HG02870 (cell line): ENCODE measurements at regions not wholly inside any gene's neighbourhood (a gene's known extent, or its start where the extent isn't known, plus 50 kb on each side); places are given as distances from the start of the nearest gene placed in this dataset.
"Not testable (repeated sequence)": the region's sequence is repeated elsewhere in the genome, so short reads cannot be mapped to it uniquely, and the experiment has no call there.

Experiments used
- ATAC-seq: cut with Tn5 transposase; IDR thresholded peaks from one replicate; pipeline ENCODE4 v1.9.1; 2021; ENCODE audit warnings: mild to moderate bottlenecking, moderate library complexity; ENCODE audit not compliant: unreplicated experiment

DNA sequence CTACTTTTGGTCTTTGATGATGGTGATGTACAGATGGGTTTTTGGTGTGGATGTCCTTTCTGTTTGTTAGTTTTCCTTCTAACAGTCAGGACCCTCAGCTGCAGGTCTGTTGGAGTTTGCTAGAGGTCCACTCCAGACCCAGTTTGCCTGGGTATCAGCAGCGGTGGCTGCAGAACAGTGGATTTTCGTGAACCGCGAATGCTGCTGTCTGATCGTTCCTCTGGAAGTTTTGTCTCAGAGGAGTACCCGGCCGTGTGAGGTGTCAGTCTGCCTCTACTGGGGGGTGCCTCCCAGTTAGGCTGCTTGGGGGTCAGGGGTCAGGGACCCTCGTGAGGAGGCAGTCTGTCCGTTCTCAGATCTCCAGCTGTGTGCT is 56.6 kb upstream of the TNFAIP8 start:
- ATAC-seq, result not testable (repeated sequence)

DNA sequence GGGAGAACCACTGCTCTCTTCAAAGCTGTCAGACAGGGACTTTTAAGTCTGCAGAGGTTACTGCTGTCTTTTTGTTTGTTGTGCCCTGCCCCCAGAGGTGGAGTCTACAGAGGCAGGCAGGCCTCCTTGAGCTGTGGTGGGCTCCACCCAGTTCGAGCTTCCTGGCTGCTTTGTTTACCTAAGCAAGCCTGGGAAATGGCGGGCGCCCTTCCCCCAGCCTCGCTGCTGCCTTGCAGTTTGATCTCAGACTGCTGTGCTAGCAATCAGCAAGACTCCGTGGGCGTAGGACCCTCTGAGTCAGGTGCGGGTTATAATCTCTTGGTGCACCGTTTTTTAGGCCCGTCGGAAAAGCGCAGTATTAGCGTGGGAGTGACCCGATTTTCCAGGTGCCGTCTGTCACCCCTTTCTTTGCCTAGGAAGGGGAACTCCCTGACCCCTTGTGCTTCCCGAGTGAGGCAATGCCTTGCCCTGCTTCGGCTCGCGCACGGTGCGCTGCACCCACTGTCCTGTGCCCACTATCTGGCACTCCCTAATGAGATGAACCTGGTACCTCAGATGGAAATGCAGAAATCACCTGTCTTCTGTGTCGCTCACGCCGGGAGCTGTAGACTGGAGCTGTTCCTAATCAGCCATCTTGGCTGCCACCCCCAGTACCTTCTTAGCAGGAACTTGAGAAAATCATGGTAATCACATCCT is 56.1 kb upstream of the TNFAIP8 start:
- not testable (repeated sequence) for ATAC-seq

GRCh38 chr5:119300311-119300670 is 55.5 kb upstream of the TNFAIP8 start:
- no peak for ATAC-seq

DNA sequence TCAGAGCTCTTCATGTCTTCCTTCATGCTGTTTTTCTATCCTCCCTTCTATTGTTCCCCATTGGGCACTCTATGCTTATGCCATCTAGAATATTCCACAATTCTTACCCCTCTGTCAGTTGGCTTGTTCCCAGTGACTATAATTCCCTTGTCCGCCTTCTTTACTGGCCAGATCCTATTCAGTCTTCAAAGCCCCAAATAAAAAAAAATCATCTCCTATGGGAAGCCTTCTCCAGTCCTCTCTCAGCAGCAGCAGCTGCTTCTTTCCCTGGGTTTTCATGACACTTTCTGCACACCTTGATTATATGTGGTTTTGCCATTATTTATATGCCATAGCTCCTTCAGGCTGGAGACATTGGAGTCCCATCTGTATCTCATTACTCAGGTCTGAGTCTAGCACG is 54.6 kb upstream of the TNFAIP8 start:
- ATAC-seq, result no peak

GRCh38 chr5:119301906-119302305 is 53.9 kb upstream of the TNFAIP8 start:
- ATAC-seq, result no peak

DNA sequence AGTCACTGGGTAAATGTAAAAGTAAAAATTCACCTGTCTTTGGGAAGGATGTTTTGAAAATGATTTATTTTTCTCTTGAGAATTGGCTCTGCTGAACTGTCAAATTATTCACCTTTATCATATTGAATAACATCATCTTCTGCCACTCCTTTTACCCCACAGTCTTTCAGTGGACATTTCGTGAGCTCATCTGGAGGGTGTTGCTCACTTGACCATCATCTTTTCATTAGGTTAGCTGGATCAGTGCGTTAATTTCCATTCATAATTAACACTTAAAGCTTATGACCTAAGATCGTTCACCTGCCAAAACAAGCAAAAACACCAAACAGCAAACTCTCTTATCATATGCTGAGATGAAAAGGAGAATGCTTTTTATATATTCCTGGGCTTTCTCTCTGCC is 53.4 kb upstream of the TNFAIP8 start:
- ATAC-seq, result no peak

GRCh38 chr5:119302916-119303897 is 52.6 kb upstream of the TNFAIP8 start:
- peak; percentile 45 for ATAC-seq

GRCh38 chr5:119304439-119305211 is 51.2 kb upstream of the TNFAIP8 start:
- ATAC-seq, result no peak
